ENCODE measurements at regions not wholly inside any gene's neighbourhood (a gene's known extent, or its start where the extent isn't known, plus 50 kb on each side); places are given as distances from the start of the nearest gene placed in this dataset.

- intact Hi-C loops (cut with DNase I) = no loop called here
- H3K27ac ChIP-seq = no peak overlapping the region
- WGBS, 2 donors = 50 to 61% methylated on average over 3 of the region's 3 CpGs
- TF ChIP-seq CTCF (IDR thresholded peaks at IDR 0.05) (no peak), POLR2A (IDR thresholded peaks at IDR 0.05) (no peak)
- peaks cover 0 to 3% of the 10 kb centered on the region in 2 donors for H3K4me1 ChIP-seq
- H3K9me3 ChIP-seq = no peaks in the 10 kb centered on the region
- H3K27me3 ChIP-seq = no peaks in the 10 kb centered on the region
- H3K4me3 ChIP-seq (replicated peaks in 1 of 3) = no peak overlapping the region
- no peaks in the 10 kb centered on the region for H3K36me3 ChIP-seq
- DNase-seq = no peak
Measured at GRCh38 chr1:204818998-204819397, 51.7 kb upstream of the NFASC start.

- no peak for DNase-seq
- Histone ChIP-seq H3K27ac (no peak overlapping the region), H3K27me3 (no peaks in the 10 kb centered on the region), H3K4me3 (replicated peaks in 1 of 3) (no peak overlapping the region), H3K4me1 (peaks cover 0 to 3% of the 10 kb centered on the region in 2 donors), H3K36me3 (no peaks in the 10 kb centered on the region), H3K9me3 (no peaks in the 10 kb centered on the region)
- WGBS, 2 donors = 64 to 79% methylated on average over 2 of the region's 2 CpGs
- intact Hi-C loops (cut with DNase I) = no loop called here
- no peak for TF ChIP-seq CTCF (IDR thresholded peaks at IDR 0.05)
- no peak for TF ChIP-seq POLR2A (IDR thresholded peaks at IDR 0.05)
Measured at GRCh38 chr1:204819495-204819894, 51.2 kb upstream of the NFASC start.
